D721Med (cell line): ENCODE measurements at regions not wholly inside any gene's neighbourhood (a gene's known extent, or its start where the extent isn't known, plus 50 kb on each side); places are given as distances from the start of the nearest gene placed in this dataset.

ENCODE experiments used
- DNase-seq: peaks from one replicate; pipeline ENCODE4 v3.0.0; 2011; ENCODE audit warnings: low spot score; ENCODE audit not compliant: insufficient read length
- FAIRE-seq: peaks from 2 replicates; lab custom pipeline; 2011; peaks lifted over from hg19 to GRCh38; lab: Jason Lieb, UNC
- CTCF ChIP-seq: IDR thresholded peaks from 2 replicates; pipeline ENCODE4 v1.5.1; 2012; ENCODE audit warnings: mild to moderate bottlenecking, control low read depth; ENCODE audit not compliant: insufficient read depth; ENCODE audit errors: missing control alignments

GRCh38 chr3:194748225-194748624 is 62.5 kb downstream of the FAM43A start:
- FAIRE-seq (no peak), DNase-seq (no peak)
- TF ChIP-seq CTCF = no peak

DNA sequence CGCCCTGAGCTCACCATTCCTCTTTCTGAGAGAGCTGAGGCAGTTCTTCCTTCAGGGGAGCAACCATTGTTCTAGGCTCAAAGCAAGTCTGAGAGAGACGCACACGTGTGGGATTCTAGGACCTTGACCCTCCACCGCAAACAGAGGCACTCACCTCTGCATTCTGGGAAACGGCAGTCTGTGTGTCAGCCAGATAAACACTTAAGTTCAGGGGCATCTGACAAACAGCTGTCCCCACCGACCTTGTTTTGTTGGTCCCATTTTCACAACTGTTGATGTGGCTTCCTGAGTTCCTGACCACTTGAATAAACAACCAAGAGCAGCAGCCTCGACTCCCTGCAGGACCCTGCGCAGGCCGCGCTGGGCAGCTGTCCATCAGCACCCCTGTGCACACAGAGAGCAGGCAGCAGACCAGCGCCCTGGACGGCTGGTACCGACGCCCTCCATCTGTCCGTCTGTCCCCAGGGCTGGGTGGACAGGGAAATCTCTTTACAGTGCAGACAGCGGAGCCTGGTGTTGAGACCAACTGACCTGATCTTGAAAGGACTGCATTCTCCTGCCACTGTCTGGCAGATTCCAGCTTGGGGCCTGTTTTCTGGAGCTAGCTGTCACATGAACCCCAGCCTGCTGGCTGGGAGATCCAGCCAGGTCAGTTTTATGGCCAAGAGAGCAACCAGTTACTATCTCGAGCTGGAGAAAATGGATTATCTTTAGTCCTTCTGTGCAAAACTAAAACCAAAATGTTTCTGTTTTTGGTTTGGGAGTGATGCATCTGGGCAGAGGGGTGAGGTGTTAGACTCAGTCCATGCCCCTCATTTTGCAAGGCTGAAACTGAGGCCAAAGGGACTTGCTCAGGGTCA is 64.2 kb downstream of the FAM43A start:
- DNase-seq = no peak
- no peak for TF ChIP-seq CTCF
- FAIRE-seq = no peak

DNA sequence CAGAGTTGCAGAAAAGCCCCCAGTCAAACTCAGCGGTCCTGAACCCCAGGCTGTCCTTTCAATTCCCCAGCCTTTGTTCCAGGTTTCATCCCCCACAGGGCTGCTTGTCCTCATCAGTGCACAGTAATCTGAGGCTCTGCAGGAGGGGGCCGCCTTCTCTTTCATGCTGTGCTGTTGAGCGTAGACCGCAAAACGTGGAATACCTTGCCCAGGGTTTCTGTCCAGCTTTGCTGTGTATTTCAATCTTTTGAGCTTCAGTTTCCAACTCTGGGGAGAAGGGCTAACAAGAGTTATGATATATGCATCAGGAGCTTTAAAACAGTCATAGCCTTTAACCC is 64.8 kb downstream of the FAM43A start:
- DNase-seq (no peak), FAIRE-seq (no peak)
- no peak for TF ChIP-seq CTCF

DNA sequence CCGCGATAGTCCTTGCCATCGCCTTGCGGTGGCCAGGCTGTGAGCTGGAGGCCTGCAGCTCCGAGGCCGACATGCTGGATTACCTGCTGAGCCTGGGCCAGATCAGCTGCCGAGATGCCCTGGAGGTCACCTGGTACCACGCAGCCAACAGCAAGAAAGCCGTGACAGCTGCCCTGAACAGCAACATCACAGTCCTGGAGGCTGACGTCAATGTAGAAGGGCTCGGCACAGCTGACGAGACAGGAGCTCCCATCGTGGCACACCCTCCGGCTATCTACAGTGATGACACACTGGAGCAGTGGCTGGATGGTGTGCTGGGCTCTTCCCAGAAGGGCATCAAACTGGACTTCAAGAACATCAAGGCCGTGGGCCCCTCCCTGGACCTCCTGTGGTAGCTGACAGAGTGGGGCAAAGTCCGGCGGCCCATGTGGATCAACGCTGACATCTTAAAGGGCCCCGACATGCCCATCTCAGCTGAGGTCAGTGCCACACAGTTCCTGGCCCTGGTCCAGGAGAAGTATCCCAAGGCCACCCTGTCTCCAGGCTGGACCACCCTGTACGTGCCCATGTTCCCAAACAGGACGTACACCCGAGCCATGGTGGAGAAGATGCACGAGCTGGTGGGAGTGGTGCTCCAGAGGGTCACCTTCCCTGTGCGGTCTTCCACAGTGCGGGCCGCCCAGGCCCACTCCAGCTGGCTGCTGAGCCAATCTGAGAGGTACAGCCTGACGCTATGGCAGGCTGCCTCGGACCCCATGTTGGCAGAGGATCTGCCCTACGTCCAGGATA is 70.2 kb downstream of the FAM43A start:
- no peak for FAIRE-seq
- no peak for DNase-seq

DNA sequence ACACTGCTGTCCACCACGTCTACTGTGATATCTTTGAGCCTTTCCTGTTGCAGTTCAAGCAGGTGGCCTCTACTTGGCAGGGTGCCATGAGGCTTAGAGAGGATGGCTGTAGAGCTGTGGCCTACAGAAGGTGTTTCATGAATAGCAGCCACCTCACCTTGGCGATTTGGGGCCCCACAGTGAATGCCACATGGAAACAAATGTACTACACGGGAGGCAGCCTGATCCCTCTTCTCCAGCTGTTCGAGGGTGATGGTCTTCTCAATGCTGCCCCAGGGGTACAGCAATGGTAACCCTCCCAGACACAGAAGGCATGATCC is 70.7 kb downstream of the FAM43A start:
- DNase-seq = no peak
- no peak for TF ChIP-seq CTCF
- no peak for FAIRE-seq

More for the DNA sequence above, 70.2 kb downstream of the FAM43A start:
- no peak for TF ChIP-seq CTCF

GRCh38 chr3:194756791-194757325 is 71.2 kb downstream of the FAM43A start:
- DNase-seq (no peak), FAIRE-seq (no peak)
- no peak for TF ChIP-seq CTCF

GRCh38 chr3:194757647-194758061 is 72.0 kb downstream of the FAM43A start:
- FAIRE-seq (no peak), DNase-seq (no peak)
- TF ChIP-seq CTCF = no peak
